Hematopoietic multipotent progenitor cell treated with erythropoietin and hydrocortisone succinate and interleukin-3 and kit ligand, for 8 days (in vitro differentiated cells): ENCODE measurements at regions not wholly inside any gene's neighbourhood (a gene's known extent, or its start where the extent isn't known, plus 50 kb on each side); places are given as distances from the start of the nearest gene placed in this dataset.

Experiments used
- DNase-seq: peaks from one replicate; pipeline ENCODE4 v3.0.0-alpha.2; 2015

DNA sequence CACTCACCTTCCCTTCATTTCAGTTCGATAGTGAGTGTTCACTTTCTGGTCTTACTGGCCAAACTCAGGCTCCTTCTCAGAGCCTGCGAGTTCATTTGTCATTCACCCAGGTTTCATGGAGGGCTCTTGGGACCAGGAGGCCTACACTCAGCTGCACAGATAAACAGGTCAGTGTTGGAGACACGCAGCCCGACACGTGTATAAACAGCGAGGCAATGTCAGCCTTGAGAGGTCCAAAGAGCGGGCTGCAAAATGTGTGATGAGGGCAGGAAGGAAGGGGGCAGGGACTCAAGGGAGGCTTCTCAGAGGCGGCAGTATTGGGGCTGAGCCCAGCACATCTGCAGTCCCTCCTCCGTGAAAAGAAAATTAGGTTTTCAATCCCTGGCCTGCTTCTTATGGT is 82.6 kb upstream of the ZNF618 start:
- DNase-seq = no peak

DNA sequence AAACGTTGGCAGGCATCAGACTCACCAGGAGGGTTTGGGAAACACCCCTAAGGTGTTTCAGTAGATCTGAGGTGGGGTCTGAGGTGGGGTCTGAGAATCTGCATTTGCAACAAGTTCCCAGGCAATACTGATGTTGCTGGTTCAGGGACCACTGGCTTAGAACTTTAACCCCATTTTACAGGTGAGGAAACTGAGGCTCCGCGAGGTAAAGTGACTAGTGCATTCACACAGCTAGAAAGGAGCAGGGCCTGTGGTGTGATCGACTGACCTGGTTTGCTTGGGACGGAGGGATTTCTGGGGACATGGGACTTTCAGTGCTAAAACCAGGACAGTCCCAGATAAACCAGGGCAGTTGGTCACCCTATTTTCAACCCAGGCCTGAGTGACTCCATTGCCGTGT is 81.4 kb upstream of the ZNF618 start:
- no peak for DNase-seq

DNA sequence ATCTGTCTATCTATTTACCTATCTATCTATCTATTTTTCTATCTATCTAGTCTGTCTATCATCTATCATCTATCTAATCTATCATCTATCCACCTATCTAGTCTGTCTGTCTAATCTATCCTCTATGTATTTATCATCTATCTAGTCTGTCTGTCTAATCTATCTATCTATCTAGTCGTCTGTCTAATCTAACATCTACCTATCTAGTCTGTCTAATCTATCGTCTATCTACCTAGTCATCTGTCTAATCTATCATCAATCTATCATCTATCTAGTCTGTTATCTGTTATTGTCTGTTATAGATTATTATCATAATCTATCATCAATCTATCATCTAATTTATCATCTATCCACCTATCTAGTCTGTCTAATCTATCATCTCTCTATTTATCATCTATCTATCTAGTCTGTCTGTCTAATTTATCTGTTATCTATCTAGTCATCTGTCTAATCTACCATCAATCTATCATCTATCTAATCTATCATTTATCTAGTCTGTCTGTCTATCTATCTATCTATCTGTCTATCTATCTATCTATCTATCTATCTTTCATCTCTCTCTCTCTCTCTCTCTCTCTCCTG is 80.2 kb upstream of the ZNF618 start:
- DNase-seq = no peak

DNA sequence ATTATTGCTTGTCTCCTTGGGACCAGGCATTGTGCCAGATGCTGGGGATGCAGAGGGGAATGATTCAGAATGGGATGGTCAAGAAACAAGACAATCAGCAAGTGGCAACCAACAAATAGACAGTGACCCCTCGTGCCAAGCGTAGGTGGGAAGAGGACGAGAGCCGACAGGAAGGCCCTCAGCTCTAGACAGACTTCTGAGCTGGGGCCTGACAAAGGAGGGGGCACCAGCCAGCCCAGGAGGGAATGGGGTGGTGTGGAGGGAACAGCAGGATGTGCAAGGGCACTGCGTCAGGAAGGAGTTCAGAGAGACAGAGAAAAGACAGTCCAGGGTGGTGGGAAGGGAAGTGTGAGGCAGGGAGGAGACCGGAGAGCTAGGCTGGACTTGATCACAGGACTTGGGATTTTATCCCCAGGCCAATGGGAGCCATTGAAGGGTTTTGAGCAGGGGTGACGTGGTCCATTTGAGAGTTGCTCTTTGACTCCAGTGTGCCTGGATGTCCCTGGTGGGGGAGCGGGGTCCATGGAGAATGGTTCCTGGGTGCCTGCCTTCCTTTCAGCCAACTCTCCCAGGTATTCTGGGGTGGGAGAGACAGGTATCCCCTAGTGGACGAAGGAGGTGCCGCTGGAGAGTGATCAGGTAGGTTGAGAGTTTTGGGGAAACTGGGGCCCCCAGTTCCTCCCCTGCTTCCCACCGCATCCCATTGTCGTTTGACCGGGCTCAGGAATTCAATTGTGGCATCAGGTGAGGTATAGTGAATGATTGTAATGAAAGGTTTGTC is 79.3 kb upstream of the ZNF618 start:
- DNase-seq = no peak

DNA sequence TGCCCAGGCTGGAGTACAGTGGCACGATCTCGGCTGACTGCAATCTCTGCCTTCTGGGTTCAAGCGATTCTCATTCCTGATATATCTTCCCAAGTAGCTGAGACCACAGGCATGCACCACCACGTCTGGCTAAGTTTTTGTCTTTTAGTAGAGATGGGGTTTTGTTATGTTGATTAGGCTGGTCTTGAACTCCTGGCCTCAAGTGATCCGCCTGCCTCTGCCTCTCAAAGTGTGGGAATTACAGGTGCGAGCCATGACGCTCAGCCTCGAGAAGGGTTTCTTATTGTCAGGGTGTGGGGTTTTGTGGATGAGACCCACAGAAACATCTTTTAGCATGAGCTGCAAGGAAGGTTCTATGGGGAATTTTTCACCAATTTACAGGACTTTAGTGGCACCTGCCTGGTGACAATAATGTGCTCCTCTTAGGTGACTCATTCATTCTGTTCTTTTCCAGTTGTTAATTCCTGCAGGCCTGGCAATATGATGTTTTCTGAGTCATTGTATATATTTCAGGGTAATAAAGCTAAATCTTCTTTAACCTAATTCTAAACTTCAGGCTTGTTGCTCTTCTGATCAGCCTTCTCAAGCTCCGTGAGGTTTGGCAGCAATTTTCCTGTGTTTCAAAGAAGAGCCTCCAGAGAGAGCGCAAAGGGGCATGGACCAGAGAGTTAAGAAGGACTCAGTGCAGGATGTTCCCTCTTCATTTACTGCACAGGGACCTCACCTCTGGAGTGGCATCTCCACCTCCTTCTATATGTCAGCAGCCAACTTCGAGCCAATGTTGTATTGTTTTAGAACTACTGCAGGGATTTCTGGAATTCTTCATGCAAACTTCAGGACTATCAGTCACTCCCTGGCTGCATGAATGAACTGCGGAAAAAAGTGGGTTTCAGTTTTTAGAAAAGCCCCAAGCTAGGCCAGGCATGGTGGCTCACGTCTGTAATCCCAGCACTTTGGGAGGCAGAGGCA is 77.8 kb upstream of the ZNF618 start:
- no peak for DNase-seq

DNA sequence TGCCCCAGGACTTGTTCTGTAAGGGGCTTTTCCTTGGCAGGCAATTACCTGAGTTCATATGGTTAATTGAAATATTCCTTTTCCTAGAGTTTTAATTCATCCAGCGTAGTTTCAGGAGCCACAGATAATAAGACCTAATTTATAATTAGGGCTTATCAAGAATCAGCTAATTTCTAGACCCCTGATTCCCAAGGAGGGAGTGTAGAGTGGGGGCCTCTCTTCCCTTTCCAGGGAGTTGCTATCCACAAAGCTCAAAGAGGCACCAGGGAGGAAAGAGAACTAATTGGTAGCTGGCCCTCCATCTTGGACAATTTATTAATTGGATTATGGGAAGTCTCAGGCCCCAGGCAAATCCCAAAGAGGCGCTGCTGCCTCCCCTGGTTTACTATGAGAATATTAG is 75.8 kb upstream of the ZNF618 start:
- no peak for DNase-seq

DNA sequence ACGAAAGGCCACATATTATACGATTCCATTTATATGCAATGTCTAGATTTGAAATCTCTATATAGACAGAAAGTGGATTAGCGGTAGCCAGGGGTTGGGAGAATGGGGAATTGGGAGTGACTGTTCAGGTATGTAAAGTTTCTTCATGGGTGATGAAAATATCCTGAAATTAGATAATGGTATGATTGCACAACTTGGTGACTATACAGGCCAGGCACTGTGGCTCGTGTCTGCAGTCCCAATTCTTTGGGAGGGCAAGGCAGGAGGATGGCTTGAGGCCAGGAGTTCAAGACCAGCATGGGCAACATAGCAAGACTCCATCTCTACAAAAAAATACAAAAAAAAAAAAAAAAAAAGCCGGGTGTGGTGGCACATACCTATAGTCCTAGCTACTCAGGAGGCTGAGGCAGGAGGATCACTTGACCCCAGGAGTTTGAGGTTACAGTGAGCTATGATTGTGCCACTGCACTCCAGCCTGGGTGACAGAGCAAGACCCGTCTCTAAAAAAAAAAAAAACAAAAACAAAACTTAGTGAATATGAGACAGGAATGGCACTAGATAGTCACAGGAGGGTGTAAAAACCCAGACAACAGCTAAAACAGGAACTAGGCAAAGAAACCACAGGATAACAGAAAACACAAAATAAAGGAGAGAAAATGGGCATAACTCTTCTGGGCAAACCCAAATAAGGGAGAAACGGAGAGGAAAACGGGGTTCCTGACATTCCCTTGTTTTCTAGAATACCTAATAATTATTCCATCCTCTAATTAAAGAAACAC is 72.1 kb upstream of the ZNF618 start:
- DNase-seq = no peak

DNA sequence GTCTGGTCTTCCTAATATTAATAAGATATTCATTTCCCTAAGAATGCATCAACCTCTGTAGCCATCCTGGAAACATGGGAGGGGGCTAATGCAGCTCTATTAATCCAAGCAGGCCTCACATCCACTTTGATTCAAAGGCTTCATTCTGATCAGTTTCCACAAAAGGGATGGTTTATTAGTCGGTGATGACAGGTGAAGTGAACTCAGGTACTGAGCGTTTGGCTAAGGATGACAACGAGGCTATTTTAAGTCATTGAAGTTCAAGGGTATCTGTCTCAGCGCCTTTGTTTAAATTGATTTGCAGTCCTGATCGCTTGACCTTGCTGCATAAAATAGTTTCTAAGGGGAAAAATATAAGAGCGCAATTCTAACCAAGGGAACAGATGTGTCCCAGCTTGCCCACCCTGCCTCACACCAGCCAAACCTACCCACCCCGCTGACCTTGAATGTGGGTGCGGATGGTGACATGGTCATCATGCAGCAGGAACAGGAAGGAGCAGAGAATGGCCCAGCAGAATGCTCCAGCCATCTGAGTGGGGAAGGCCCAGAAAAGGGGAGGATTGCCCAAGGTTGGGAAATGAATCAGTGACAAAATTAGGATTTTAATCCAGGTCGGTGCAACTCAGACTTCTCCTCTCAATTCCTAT is 70.5 kb upstream of the ZNF618 start:
- no peak for DNase-seq

DNA sequence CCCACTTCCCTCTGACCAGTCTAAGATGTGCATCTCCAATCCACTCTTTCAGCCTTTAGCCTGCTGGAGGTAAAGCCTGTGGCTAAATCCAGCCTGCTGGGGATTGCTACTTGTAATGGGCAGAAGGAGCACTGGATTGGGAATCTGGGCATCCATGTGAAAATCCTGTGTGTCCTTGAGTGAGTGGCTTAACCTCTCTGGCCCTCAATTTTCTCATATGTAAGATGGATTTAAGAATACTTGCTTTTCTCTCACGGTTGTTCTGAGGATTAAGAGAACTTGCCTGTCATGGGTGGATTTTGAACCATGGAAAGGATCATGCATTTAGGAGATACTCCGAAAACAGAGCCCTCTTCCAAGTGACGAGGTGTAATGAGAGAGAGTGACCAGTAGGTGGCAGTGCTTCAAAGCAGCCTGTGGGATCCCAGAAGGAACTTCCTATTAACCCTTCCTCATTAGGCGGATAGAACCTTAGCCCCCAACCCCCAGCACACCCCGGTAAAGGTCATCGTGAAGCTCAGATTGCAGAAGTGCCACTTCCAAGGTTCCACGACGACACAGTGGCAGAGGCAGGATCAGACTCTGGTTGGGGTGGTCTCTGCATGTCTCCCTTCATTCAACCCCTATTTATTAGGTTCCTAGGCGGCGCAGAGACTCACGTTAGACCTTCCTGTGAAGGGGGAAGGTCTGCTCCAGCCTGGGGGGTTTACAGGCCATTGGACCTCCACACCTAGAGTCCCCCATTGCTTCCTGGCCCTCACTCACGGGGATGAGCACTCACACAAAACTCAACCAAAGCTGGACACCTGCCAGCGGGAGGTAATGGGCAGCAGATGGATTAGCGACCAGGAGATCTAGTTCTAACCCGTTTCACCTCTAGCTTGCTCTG is 68.7 kb upstream of the ZNF618 start:
- DNase-seq = peak; percentile 60

DNA sequence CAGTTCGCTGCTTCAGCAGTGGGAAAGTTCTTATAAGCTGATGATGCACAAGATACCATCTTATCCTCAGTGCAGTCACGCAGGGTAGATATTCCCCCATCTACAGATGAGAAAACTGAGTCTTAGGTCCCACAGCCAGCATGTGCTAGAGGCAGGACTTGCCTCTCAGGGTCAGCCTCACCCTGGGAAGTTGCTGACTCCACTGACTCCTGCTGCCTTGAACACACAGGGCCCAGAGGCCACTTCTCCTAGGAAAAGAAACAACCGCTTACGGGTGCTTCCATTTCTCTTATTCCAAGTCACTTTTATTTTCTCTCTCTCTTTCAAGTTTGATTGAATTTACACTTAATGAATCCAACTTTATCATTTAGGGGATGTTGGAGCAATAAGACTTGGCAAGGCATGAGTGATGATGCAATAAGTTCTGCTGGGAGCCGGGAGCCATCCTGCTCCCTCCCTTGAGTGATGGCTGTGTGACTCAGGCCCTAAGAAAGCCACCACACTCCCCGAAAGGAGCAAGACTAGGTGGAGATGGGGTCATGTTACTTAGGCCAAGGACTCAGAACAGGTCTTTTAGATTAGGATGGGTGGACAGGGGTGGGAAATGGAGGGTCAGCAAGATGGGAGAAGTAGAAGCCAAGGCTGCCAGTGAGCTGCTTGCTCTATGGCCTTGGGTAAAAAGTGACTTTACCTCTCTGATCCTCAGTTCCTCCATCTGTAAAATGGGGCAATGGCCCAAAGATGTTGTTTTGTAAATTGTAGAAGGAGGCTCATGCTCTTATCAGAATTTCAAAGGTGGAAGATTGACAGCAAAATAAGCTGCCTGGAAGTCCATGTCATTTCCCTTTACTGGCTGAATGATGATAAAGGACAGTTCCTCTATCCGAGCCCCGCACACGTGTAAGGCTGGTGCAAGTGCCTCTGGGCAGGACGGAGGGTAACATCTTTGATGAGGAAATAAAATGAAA is 67.4 kb upstream of the ZNF618 start:
- DNase-seq = peak; percentile 8

DNA sequence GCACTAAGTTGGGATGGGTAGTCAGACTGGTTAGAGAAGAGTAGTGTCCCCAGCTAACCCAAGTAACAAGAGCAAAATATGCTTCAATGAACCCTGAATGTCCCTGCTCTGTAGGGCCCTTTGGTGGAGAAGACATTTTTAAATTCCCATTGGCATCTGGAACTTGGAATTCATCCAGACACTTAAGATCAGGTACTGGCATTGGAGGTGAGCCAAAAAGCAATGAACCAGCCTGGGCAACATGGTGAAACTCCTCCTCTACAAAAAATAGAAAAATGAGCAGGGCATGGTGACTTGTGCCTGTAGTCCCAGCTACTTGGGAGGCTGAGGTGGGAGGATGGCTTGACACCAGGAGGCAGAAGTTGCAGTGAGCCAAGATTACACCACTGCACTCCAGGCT is 58.9 kb upstream of the ZNF618 start:
- DNase-seq = no peak

DNA sequence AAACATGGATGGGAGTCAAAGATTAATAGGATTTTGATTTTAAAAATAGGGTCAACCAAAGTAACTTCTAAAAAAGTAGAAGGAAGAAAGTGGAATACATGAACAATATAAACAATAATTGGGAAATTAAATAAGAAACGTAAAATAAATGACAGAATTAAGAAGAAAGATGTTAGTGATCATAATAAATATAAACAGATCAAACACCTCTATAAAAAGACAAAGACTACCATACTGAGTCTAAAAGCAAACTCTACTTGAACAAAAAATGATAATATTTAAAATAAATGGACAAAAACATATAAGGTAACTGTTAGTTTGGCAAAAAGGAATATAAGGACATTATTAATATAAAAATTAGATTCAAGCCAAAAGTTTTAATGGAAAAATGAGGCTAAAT is 57.7 kb upstream of the ZNF618 start:
- DNase-seq = no peak

DNA sequence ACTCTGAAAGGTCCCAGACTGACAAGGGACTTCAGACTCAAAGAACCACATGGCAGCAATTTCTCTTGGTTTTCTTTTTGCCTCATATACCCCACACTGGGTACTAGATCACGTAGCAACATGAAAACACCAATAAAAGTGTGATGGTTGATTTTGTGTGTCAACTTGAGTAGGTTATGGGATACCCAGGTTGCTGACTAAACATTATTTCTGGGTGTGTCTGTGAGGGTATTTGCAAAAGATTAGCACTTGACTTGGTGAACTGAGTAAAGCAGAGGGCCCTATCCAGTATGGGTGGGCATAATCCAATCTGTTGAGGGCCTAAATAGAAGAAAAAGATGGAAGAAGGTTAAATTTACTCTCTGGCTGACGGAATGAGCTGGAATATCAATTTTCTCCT is 53.8 kb upstream of the ZNF618 start:
- no peak for DNase-seq

DNA sequence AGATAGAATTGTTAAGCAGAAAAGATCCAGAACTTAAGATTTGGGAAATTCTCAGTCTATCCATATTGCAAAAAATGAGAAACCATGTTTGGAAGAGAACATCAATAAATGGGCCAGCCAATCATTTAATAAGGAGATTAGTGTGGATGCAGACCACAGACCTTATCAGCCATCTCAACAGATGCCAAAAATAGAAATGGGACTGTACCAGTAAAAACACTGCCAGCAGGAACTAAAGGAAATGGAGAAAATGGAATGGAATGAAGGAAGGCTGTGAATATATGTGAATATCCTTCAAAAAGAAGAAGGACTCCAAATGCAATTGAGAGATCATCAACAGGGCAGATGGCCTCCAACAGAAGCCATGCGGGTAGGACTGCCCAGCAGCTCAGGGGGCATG is 52.7 kb upstream of the ZNF618 start:
- no peak for DNase-seq
